ENCODE measurements at regions not wholly inside any gene's neighbourhood (a gene's known extent, or its start where the extent isn't known, plus 50 kb on each side); places are given as distances from the start of the nearest gene placed in this dataset.

DNA sequence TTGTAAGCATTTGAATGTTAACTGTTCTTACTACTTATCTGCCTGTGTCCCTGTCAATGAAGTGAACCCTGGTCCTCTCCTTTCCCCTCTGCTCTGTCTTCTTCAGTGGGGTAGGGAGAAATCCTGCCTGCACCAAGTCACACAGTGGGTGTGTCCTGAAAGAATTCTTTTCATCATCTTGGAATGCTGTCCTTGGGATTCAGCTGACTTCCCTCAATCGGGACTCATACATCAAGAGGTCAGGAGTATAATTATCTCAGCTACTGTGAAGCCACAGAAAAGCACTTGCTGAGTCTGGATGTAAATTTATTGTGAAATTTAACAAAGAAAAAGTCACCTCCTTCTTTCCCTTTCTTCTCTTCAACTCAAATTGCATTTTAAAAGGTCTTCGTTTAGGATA is 328.5 kb downstream of the SOX4 start:
- no peaks in the 10 kb centered on the region for H3K9me3 Mint-ChIP-seq
- H3K27ac Mint-ChIP-seq = no peak overlapping the region
- no peak for DNase-seq
- no peak overlapping the region for H3K4me3 Mint-ChIP-seq
- H3K27me3 Mint-ChIP-seq (ENCODE audit: low read depth, poor library complexity) = no peaks in the 10 kb centered on the region
- TF ChIP-seq, protein P1, sequence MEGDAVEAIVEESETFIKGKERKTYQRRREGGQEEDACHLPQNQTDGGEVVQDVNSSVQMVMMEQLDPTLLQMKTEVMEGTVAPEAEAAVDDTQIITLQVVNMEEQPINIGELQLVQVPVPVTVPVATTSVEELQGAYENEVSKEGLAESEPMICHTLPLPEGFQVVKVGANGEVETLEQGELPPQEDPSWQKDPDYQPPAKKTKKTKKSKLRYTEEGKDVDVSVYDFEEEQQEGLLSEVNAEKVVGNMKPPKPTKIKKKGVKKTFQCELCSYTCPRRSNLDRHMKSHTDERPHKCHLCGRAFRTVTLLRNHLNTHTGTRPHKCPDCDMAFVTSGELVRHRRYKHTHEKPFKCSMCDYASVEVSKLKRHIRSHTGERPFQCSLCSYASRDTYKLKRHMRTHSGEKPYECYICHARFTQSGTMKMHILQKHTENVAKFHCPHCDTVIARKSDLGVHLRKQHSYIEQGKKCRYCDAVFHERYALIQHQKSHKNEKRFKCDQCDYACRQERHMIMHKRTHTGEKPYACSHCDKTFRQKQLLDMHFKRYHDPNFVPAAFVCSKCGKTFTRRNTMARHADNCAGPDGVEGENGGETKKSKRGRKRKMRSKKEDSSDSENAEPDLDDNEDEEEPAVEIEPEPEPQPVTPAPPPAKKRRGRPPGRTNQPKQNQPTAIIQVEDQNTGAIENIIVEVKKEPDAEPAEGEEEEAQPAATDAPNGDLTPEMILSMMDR (IDR thresholded peaks at IDR 0.05) = no peak
- H3K36me3 Mint-ChIP-seq (ENCODE audit: low read depth) = peaks cover 68% of the 10 kb centered on the region
- H3K4me1 Mint-ChIP-seq = peaks cover 35% of the 10 kb centered on the region

DNA sequence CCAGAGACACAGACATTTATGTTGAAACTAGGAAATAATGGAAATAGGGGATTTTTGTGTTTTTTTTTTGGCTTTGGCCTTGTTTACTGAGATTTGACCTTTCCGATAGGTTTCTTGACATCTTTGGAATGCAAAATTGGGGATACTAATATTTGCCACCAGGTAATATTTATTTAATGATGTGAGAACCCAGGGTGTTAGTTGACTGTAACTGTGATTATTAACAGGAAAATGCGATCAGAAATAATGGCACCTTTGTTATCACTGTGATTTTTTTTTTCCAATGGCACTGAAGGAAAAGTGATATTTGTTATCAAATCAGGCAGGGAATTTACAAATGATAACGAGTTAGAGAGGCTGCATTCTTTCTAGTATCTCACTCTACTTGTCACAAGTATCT is 330.5 kb downstream of the SOX4 start:
- peaks cover 61% of the 10 kb centered on the region for H3K36me3 Mint-ChIP-seq (ENCODE audit: low read depth)
- peaks cover 36% of the 10 kb centered on the region for H3K4me1 Mint-ChIP-seq
- H3K4me3 Mint-ChIP-seq = no peak overlapping the region
- TF ChIP-seq, protein P1 (IDR thresholded peaks at IDR 0.05) = no peak
- H3K27ac Mint-ChIP-seq = no peak overlapping the region
- H3K9me3 Mint-ChIP-seq = no peaks in the 10 kb centered on the region
- no peak for DNase-seq
- no peaks in the 10 kb centered on the region for H3K27me3 Mint-ChIP-seq (ENCODE audit: low read depth, poor library complexity)

DNA sequence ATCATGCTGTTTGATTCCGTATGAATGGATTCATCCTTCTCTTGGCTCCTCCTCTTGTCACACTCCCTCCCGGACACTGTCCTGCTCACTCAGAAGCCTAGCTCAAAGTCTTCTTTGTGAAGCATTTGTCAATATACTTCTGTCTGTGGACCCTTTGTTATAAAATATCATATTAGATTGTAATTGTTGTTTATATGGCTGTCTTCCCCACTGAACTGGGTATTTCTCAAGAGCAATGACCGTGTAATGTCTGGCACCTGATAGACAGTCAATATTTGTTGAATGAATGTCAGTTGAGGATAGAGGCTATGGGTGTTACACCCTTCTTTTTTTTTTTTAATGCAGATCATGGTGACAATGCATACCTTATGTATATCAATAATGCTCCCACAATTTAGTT is 335.3 kb downstream of the SOX4 start:
- TF ChIP-seq, protein P1 (IDR thresholded peaks at IDR 0.05) = no peak
- Mint-ChIP-seq H3K4me1 (peaks cover 25% of the 10 kb centered on the region), H3K36me3 (ENCODE audit: low read depth) (peaks cover 74% of the 10 kb centered on the region), H3K9me3 (peaks cover 29% of the 10 kb centered on the region), H3K27ac (peak overlapping the region; percentile 96), H3K27me3 (ENCODE audit: low read depth, poor library complexity) (no peaks in the 10 kb centered on the region), H3K4me3 (no peak overlapping the region)
- DNase-seq = no peak

DNA sequence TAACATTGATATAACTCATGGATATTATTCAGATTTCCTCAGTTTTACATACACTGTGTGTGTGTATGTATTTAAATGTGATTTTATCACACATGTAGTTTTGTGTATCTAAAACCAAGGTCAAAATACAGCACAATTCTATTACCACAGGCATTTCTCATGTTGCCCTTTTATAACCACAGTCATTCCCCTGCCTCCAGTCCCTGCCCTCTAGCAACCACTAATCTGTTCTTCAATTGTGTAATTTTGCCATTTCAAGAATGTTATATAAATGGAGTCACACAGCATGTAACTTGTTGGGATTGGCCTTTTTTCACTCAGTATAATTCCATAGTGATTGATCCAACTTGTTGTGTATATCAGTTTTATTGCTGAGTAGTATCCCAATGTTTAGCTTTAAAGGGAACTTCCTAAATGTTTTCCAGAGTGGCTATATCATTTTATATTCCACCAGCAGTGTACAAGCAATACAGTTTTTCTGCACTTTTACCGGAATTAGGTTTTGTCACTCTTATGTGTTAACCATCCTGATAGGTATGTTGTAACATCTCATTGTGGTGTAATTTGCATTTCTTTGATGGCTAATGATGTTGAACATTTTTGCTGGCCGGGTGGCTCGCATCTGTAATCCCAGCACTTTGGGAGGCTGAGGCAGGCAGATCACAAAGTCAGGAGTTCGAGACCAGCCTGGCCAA is 338.2 kb downstream of the SOX4 start:
- Mint-ChIP-seq H3K36me3 (ENCODE audit: low read depth) (peaks cover 84% of the 10 kb centered on the region), H3K27me3 (ENCODE audit: low read depth, poor library complexity) (no peaks in the 10 kb centered on the region), H3K4me1 (peaks cover 25% of the 10 kb centered on the region), H3K9me3 (peaks cover 47% of the 10 kb centered on the region), H3K27ac (no peak overlapping the region), H3K4me3 (no peak overlapping the region)
- no peak for DNase-seq
- TF ChIP-seq, protein P1 (IDR thresholded peaks at IDR 0.05) = no peak

DNA sequence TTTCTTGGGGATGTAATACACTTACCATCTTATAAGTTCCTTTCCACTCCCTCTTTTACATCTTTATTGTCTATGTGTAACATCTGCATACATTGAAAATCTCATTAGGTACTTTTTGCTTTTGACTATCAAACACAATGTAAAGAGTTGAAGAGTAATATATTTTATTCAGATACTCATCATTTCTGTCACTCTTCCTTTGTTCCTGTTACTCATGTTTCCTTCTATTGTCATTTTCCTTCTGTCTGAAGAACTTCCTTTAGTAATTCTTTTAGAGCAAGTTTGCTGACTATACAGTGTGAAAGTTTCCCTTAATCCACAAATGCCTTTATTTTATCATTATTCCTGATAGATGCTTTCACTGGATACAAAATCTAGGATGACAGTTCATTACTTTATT is 339.8 kb downstream of the SOX4 start:
- Mint-ChIP-seq H3K27me3 (ENCODE audit: low read depth, poor library complexity) (no peaks in the 10 kb centered on the region), H3K9me3 (peaks cover 47% of the 10 kb centered on the region), H3K4me1 (peaks cover 14% of the 10 kb centered on the region), H3K4me3 (no peak overlapping the region), H3K36me3 (ENCODE audit: low read depth) (peaks cover 92% of the 10 kb centered on the region), H3K27ac (no peak overlapping the region)
- TF ChIP-seq, protein P1 (IDR thresholded peaks at IDR 0.05) = no peak
- DNase-seq = no peak

DNA sequence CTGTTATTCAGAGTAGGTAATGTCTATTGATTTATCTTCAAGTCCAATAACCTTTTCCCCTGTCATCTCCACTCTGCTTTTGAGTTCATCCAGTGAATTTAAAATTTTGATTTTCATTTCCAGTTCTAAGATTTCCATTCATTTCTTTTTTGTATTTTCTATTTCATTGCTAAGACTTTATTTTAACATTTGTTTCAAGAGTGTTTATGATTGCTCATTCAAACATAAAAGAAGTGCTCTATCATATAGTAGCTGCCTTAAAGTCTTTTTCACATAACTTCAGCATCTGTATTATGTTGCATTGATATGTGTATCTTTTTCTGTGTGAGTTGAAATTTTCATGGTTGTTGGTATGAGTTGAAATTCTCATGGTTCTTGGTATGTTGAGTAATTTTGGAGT is 341.6 kb downstream of the SOX4 start:
- Mint-ChIP-seq H3K4me1 (peaks cover 9% of the 10 kb centered on the region), H3K9me3 (peaks cover 42% of the 10 kb centered on the region), H3K27me3 (ENCODE audit: low read depth, poor library complexity) (no peaks in the 10 kb centered on the region), H3K36me3 (ENCODE audit: low read depth) (peaks cover 88% of the 10 kb centered on the region), H3K4me3 (peak overlapping the region; percentile 10), H3K27ac (peak overlapping the region; percentile 60)
- TF ChIP-seq, protein P1 (IDR thresholded peaks at IDR 0.05) = no peak
- DNase-seq = no peak
